ENCODE measurements at regions not wholly inside any gene's neighbourhood (a gene's known extent, or its start where the extent isn't known, plus 50 kb on each side); places are given as distances from the start of the nearest gene placed in this dataset.

DNA sequence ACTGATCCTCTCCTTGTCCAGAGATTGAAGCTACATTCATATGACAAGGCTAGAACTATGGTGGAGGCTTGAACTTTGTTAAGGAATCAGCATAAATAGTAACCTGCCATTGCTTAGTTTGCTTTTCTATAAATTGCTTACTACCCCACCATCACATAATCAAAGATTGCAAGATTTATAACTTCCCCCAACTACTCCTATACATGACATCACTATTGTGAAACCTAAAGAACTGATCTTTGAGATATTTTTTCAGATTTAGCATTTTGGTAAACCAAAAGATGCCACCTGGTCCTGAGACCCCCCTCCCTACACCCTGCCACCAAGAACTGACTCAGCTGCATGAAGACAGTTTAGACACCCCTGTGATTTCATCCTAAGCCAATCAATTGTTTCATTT is 385.3 kb downstream of the CDC5L start:
- DNase-seq (ENCODE audit: extremely low spot score in 2 of 2), result no peak
- TF ChIP-seq POLR2A (IDR thresholded peaks at IDR 0.05) (no peak), POLR2AphosphoS5 (IDR thresholded peaks at IDR 0.05; ENCODE audit: insufficient read depth in 1 of 2, low read depth in 1 of 2) (no peak)
- TF ChIP-seq, protein P1, sequence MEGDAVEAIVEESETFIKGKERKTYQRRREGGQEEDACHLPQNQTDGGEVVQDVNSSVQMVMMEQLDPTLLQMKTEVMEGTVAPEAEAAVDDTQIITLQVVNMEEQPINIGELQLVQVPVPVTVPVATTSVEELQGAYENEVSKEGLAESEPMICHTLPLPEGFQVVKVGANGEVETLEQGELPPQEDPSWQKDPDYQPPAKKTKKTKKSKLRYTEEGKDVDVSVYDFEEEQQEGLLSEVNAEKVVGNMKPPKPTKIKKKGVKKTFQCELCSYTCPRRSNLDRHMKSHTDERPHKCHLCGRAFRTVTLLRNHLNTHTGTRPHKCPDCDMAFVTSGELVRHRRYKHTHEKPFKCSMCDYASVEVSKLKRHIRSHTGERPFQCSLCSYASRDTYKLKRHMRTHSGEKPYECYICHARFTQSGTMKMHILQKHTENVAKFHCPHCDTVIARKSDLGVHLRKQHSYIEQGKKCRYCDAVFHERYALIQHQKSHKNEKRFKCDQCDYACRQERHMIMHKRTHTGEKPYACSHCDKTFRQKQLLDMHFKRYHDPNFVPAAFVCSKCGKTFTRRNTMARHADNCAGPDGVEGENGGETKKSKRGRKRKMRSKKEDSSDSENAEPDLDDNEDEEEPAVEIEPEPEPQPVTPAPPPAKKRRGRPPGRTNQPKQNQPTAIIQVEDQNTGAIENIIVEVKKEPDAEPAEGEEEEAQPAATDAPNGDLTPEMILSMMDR (IDR thresholded peaks at IDR 0.05), result no peak
- intact Hi-C loops (cut with DNase I), result no loop called here
- H3K4me3 ChIP-seq, result no peak overlapping the region
- no peak overlapping the region for H3K27ac ChIP-seq
- H3K4me1 ChIP-seq, result no peaks in the 10 kb centered on the region
- H3K36me3 ChIP-seq, result no peaks in the 10 kb centered on the region
- no peaks in the 10 kb centered on the region for H3K9me3 ChIP-seq
- H3K27me3 ChIP-seq, result no peaks in the 10 kb centered on the region

DNA sequence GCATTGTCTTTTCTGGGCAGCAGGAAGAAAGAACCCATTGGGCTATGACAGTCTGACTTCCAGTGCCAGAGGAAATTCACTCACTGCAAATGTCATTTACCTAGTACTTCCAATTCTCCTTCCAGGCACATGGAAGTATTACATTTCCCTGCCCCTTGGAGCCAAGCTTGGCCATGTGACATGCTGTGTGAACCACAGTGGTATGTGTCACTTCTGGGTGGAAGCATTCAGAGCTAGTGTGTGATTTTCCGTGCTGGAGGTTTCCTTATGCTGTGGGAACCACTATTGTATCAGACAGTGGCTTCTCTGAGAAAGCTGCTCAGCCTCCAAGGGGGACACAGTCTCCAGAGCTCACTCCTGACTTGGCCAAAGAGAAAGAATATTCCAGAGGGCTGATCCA is 387.6 kb downstream of the CDC5L start:
- Histone ChIP-seq H3K27me3 (no peaks in the 10 kb centered on the region), H3K4me1 (no peaks in the 10 kb centered on the region), H3K36me3 (no peaks in the 10 kb centered on the region), H3K4me3 (no peak overlapping the region), H3K9me3 (no peaks in the 10 kb centered on the region), H3K27ac (no peak overlapping the region)
- no peak for DNase-seq (ENCODE audit: extremely low spot score in 2 of 2)
- intact Hi-C loops (cut with DNase I), result no loop called here
- TF ChIP-seq POLR2A (IDR thresholded peaks at IDR 0.05) (no peak), POLR2AphosphoS5 (IDR thresholded peaks at IDR 0.05; ENCODE audit: insufficient read depth in 1 of 2, low read depth in 1 of 2) (no peak)
- TF ChIP-seq, protein P1 (IDR thresholded peaks at IDR 0.05), result no peak

DNA sequence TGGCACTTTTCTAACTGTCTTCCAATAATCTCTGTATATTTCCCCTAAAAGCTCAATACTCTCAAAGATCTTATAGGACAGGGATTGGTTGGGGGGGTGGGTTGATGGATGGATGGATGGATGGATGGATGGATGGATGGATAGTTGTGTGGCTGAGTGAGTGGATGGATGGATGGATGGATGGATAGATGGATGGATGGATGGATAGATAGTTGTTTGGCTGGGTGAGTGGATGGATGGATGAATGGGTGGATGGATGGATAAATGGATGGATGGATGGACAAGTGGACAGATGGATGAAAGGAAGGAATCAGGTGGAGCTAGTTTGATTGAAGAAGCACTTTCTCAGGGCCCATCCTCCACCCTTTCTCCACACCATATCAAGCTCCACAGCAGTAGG is 388.8 kb downstream of the CDC5L start:
- Histone ChIP-seq H3K4me3 (no peak overlapping the region), H3K27me3 (no peaks in the 10 kb centered on the region), H3K4me1 (no peaks in the 10 kb centered on the region)

DNA sequence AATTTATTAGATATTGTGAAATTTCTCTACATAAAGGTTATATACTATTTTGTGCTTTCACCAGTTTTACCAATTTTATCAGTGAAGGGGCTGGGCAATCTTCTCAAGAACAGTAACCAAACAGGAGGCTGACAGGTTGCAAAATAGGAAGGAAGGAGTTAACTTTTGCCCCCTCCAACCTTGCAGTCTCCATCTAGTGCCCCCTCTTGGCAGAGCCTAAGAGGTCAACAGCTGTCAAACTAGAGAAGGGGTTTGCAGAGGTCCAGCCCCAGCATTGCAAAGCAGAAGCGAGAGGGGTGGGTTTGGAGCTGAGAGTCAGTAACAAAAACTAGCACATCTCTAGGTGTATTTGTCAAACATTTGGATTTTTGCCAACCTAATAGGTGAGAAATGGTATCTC is 391.0 kb downstream of the CDC5L start:
- no peaks in the 10 kb centered on the region for H3K9me3 ChIP-seq
- TF ChIP-seq POLR2AphosphoS5 (IDR thresholded peaks at IDR 0.05; ENCODE audit: insufficient read depth in 1 of 2, low read depth in 1 of 2) (no peak), POLR2A (IDR thresholded peaks at IDR 0.05) (no peak)
- TF ChIP-seq, protein P1 (IDR thresholded peaks at IDR 0.05), result no peak
- H3K36me3 ChIP-seq, result no peaks in the 10 kb centered on the region
- H3K27ac ChIP-seq, result no peak overlapping the region
- H3K27me3 ChIP-seq, result no peaks in the 10 kb centered on the region
- H3K4me1 ChIP-seq, result no peaks in the 10 kb centered on the region
- DNase-seq (ENCODE audit: extremely low spot score in 2 of 2), result no peak
- intact Hi-C loops (cut with DNase I), result no loop called here
- no peak overlapping the region for H3K4me3 ChIP-seq

More for the DNA sequence above, 388.8 kb downstream of the CDC5L start:
- intact Hi-C loops (cut with DNase I), result no loop called here
- Histone ChIP-seq H3K36me3 (no peaks in the 10 kb centered on the region), H3K9me3 (no peaks in the 10 kb centered on the region), H3K27ac (no peak overlapping the region)
- TF ChIP-seq POLR2AphosphoS5 (IDR thresholded peaks at IDR 0.05; ENCODE audit: insufficient read depth in 1 of 2, low read depth in 1 of 2), result no peak
- DNase-seq (ENCODE audit: extremely low spot score in 2 of 2), result no peak

Data from vagina (tissue), 2 donors.